Keratinocyte (primary cell): ENCODE measurements at regions not wholly inside any gene's neighbourhood (a gene's known extent, or its start where the extent isn't known, plus 50 kb on each side); places are given as distances from the start of the nearest gene placed in this dataset.

Experiments used
- DNase-seq: peaks from one replicate; pipeline ENCODE4 v3.0.0-alpha.2; 2011; ENCODE audit warnings: low read depth, missing footprints, low spot score
- FAIRE-seq: peaks from 2 replicates; lab custom pipeline; 2011; peaks lifted over from hg19 to GRCh38; lab: Jason Lieb, UNC
- H2AFZ ChIP-seq: 2 replicates; pipeline ENCODE4 v1.6.0; 2012; ENCODE audit warnings: low read length, control low read depth, inconsistent platforms; ENCODE audit not compliant: control insufficient read depth
- H3K27ac ChIP-seq: 2 replicates; pipeline ENCODE4 v1.5.1; 2011; ENCODE audit warnings: low read length; ENCODE audit not compliant: control insufficient read depth, insufficient read depth
- H3K27me3 ChIP-seq: 3 replicates; pipeline ENCODE4 v1.6.0; 2011; ENCODE audit warnings: low read length; ENCODE audit not compliant: control insufficient read depth, insufficient read depth; ENCODE audit errors: extremely low read depth
- H3K36me3 ChIP-seq, 2 experiments: 2 replicates in 1 of 2; 3 replicates in 1 of 2; pipeline ENCODE4 v1.5.1; 2011; ENCODE audit warnings: low read length in 2 of 2, mild to moderate bottlenecking in 1 of 2; ENCODE audit not compliant: control insufficient read depth in 2 of 2, insufficient read depth in 2 of 2; ENCODE audit errors: extremely low read depth in 1 of 2
- H3K4me1 ChIP-seq: 3 replicates; pipeline ENCODE4 v1.5.1; 2011; ENCODE audit warnings: low read length; ENCODE audit not compliant: control insufficient read depth, insufficient read depth; ENCODE audit errors: extremely low read depth
- H3K4me2 ChIP-seq: 3 replicates; pipeline ENCODE4 v1.6.0; 2011; ENCODE audit warnings: low read depth, low read length; ENCODE audit not compliant: control insufficient read depth, insufficient read depth; ENCODE audit errors: extremely low read depth
- H3K4me3 ChIP-seq, 3 experiments: fragments of 200-600 bp in 1 of 3; sonication (generic) in 1 of 3; 2 replicates in 2 of 3; 3 replicates in 1 of 3; pipeline ENCODE4 v1.5.1; 2011 to 2016; ENCODE audit warnings: low read length in 3 of 3, mild to moderate bottlenecking in 3 of 3, control low read depth in 2 of 3, inconsistent platforms in 1 of 3, low read depth in 1 of 3, mixed read lengths in 1 of 3, mixed run types in 1 of 3, moderate library complexity in 1 of 3; ENCODE audit not compliant: control insufficient read depth in 2 of 3, insufficient read depth in 2 of 3; ENCODE audit errors: extremely low read depth in 1 of 3
- H3K79me2 ChIP-seq: 2 replicates; pipeline ENCODE4 v1.6.0; 2012; ENCODE audit warnings: low read length; ENCODE audit not compliant: control insufficient read depth, insufficient read depth
- H3K9ac ChIP-seq: 3 replicates; pipeline ENCODE4 v1.6.0; 2011; ENCODE audit warnings: low read length; ENCODE audit not compliant: control insufficient read depth, insufficient read depth; ENCODE audit errors: extremely low read depth
- H3K9me1 ChIP-seq: 3 replicates; pipeline ENCODE4 v1.6.0; 2011; ENCODE audit warnings: low read length; ENCODE audit not compliant: control insufficient read depth, insufficient read depth; ENCODE audit errors: extremely low read depth
- H3K9me3 ChIP-seq: 2 replicates; pipeline ENCODE4 v1.5.1; 2012; ENCODE audit warnings: low read depth, low read length; ENCODE audit not compliant: control insufficient read depth
- H4K20me1 ChIP-seq: 3 replicates; pipeline ENCODE4 v1.6.0; 2011; ENCODE audit warnings: low read length; ENCODE audit not compliant: control insufficient read depth, insufficient read depth; ENCODE audit errors: extremely low read depth
- CTCF ChIP-seq, 3 experiments: IDR thresholded peaks in 1 of 3; conservative IDR thresholded peaks in 1 of 3; optimal IDR thresholded peaks in 1 of 3; 2 replicates in 2 of 3; 3 replicates in 1 of 3; pipeline versions ENCODE3 to v1.5.1; 2011; ENCODE audit warnings: low read length in 3 of 3, mild to moderate bottlenecking in 3 of 3, moderate library complexity in 2 of 3, control low read depth in 1 of 3, inconsistent platforms in 1 of 3; ENCODE audit not compliant: insufficient read depth in 2 of 3; ENCODE audit errors: extremely low read depth in 1 of 3
- EZH2 ChIP-seq: IDR thresholded peaks from one replicate; pipeline ENCODE4 v1.6.1; 2012; ENCODE audit warnings: inconsistent platforms, mild to moderate bottlenecking, low read length, moderate library complexity
- dilution Hi-C: fragments of 300-500 bp; cut with MboI; formaldehyde crosslinking; loops from one replicate; pipeline ENCODE4 v1.7.0; 2020; ENCODE audit warnings: low sequenced_read_pairs; ENCODE audit not compliant: extremely low pct_ligation_motif_present

- Histone ChIP-seq H3K4me3 (no peak overlapping the region), H3K27ac (no peak overlapping the region), H3K27me3 (no peaks in the 10 kb centered on the region), H3K4me2 (no peak overlapping the region), H3K4me1 (no peaks in the 10 kb centered on the region), H2AFZ (no peak overlapping the region), H3K36me3 (no peaks in the 10 kb centered on the region), H4K20me1 (no peaks in the 10 kb centered on the region), H3K9ac (no peak overlapping the region), H3K79me2 (no peaks in the 10 kb centered on the region), H3K9me1 (no peaks in the 10 kb centered on the region), H3K9me3 (no peaks in the 10 kb centered on the region)
- TF ChIP-seq EZH2: no peak
- no peak for TF ChIP-seq CTCF (optimal IDR thresholded peaks at IDR 0.05 in 1 of 3, IDR thresholded peaks at IDR 0.05 in 1 of 3, conservative IDR thresholded peaks at IDR 0.05 in 1 of 3; ENCODE audit: extremely low read depth in 1 of 3, insufficient read depth in 2 of 3, low read length in 3 of 3)
- no peak for FAIRE-seq
- dilution Hi-C loops: no loop called here
- no peak for DNase-seq
Observed at GRCh38 chr4:31408121-31408520, 688.0 kb downstream of the PCDH7 start.

- TF ChIP-seq EZH2 (no peak), CTCF (optimal IDR thresholded peaks at IDR 0.05 in 1 of 3, IDR thresholded peaks at IDR 0.05 in 1 of 3, conservative IDR thresholded peaks at IDR 0.05 in 1 of 3; ENCODE audit: extremely low read depth in 1 of 3, insufficient read depth in 2 of 3, low read length in 3 of 3) (no peak)
- no peaks in the 10 kb centered on the region for H3K4me1 ChIP-seq
- FAIRE-seq (no peak), DNase-seq (no peak)
- H3K36me3 ChIP-seq: no peaks in the 10 kb centered on the region
- dilution Hi-C loops: no loop called here
- no peaks in the 10 kb centered on the region for H3K9me1 ChIP-seq
- no peaks in the 10 kb centered on the region for H3K9me3 ChIP-seq
- H3K4me2 ChIP-seq: no peak overlapping the region
- no peaks in the 10 kb centered on the region for H3K27me3 ChIP-seq
- no peak overlapping the region for H2AFZ ChIP-seq
- H3K27ac ChIP-seq: no peak overlapping the region
- H3K79me2 ChIP-seq: no peaks in the 10 kb centered on the region
- no peaks in the 10 kb centered on the region for H4K20me1 ChIP-seq
- no peak overlapping the region for H3K9ac ChIP-seq
- no peak overlapping the region for H3K4me3 ChIP-seq
Observed at GRCh38 chr4:31411565-31411964, 691.4 kb downstream of the PCDH7 start.
